Stimulated activated CD4-positive, alpha-beta T cell treated with anti-CD3 and anti-CD28 coated beads, Interleukin-4, amount 100 ng/mL, for 48 hours (primary cell): ENCODE measurements at regions not wholly inside any gene's neighbourhood (a gene's known extent, or its start where the extent isn't known, plus 50 kb on each side); places are given as distances from the start of the nearest gene placed in this dataset.

ENCODE experiments used
- DNase-seq, 2 donors: peaks; one replicate each; pipeline ENCODE4 v3.0.0-alpha.2; 2020; ENCODE audit warnings: low read depth in 2 of 2

GRCh38 chr14:66414511-66414910, 71.7 kb upstream of the CCDC196 start:
- DNase-seq = no peak

DNA sequence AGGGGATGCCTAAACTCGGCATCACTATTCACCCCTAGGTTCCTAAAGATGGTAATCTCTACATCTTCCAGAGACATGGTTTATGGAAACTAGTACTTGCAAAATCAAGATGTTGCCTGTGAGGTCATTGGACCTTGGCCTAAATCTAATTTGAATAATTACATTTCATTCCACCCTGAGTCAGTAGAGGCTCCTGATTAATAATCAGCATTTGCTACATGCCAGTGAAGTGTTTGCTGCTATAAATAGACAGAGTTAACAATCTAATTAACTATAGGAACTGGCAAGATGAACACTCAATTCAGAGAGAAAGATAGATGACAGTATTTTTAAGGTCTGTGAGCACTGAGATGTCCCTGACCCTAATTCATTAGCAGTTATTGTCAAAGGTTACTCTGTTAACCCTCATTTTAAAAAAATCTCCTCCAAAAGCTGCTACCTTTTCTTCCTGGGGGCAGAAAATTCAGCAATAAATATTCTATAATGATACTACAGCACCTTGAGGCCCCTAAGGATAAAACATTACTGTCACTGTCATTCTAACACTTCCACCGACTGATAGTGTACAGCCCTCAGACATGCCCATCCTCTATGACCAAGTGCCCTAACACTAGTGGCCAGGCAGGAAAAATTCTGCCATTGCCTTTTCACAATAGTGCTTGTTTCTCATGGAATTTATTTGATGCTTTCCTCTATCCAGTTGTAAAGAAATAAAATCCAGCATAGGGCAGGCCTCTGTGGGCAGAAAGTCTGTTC, 65.7 kb upstream of the CCDC196 start:
- DNase-seq = no peak

DNA sequence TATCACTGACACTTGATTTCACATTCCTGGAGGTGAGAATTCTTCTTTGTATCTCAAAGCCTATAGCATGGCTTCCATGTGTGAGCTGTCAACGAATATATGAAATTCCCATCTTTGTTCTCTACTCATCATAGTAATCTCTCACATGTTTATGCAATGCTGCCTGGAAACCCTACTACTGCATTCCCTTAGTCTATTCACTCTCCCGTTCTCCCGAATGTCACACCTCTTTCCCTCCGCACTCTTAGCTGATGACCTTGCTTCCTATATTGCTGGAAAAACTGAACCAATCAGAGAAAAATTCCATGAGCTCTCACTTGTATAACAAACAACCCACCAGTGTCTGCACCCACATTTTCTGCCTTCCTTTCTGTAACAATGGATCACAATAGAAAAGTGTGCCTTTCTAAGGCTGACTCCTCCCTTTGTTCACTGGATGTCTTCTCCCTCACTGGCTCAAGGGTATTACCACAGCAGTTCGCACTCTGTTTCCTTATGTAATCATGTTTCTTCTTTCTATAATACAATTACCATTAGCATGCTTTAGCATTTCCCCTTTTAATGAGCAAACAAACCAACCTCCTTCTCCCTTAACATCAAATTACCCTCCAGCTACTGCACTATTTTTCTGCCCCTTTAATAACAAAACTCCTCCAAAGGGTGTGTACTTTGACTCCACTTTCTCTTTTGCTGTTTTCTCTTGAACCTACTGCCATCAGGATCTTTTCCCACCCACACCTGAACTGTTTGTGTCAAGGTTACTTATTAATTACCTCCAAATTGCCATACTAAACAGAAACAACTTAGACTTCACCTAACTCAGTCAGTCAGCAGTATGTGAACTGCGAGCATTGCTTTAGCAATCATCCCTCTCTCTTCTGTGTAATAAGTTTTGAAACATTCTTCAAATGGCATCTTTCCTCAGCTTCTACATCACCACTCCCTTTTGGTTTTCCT, 63.9 kb upstream of the CCDC196 start:
- no peak for DNase-seq

- no peak for DNase-seq
Measured at GRCh38 chr14:66425402-66425801, 60.8 kb upstream of the CCDC196 start.

DNA sequence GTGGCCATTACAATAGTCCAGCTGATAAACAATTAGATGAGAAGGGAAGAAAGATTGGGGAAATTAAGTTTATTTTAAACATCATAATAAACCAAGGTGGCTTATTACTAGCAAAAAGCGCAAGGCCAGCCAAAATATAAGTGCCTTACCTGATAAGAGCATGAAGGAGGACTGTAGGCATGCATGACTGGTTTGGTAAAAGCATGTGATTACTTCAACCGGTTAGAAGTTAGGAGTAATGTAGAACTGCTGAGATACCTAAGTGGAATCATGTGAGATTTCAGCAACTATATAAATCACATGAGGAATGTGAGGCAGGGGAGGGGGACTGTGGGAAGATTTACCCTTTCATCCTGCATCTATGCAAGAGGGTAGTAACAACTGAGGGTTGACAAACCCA, 59.7 kb upstream of the CCDC196 start:
- no peak for DNase-seq

DNA sequence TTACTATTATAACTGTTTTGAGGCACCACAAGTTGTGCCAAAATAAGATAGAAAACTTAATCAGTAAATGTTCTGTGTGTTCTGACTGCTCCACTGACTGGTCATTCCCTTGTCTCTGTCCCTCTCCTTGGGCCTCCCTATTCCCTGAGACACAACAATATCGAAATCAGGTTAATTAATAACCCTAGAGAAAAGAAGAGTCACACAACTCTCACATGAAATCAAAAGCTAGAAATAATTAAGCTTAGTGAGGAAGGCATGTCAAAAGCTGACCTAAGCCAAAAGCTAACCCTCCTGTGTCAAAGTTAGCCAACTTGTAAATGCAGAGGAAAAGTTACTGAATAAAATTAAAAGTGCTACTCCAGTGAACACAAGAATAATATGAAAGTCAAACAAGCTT, 53.8 kb upstream of the CCDC196 start:
- no peak for DNase-seq

- no peak for DNase-seq
Measured at GRCh38 chr14:66434464-66434863, 51.7 kb upstream of the CCDC196 start.

- no peak for DNase-seq
Measured at GRCh38 chr14:66435683-66436082, 50.5 kb upstream of the CCDC196 start.
